Activated CD4-positive, alpha-beta T cell treated with anti-CD3 and anti-CD28 coated beads for 4 hours (primary cell): ENCODE measurements at regions not wholly inside any gene's neighbourhood (a gene's known extent, or its start where the extent isn't known, plus 50 kb on each side); places are given as distances from the start of the nearest gene placed in this dataset.
A peak's percentile ranks its signal among the peaks of the same experiment; 100 is the strongest.
"Not testable (repeated sequence)": the region's sequence is repeated elsewhere in the genome, so short reads cannot be mapped to it uniquely, and the experiment has no call there.

Experiments
- DNase-seq, 2 donors: peaks; one replicate each; pipeline ENCODE4 v3.0.0-alpha.2; 2020

- DNase-seq, result no peak
These were observed 83.4 kb downstream of the TNFRSF13B start for GRCh38 chr17:16888413-16889087.

GRCh38 chr17:16887523-16888095, 84.3 kb downstream of the TNFRSF13B start:
- no peak for DNase-seq

GRCh38 chr17:16886655-16887322, 85.1 kb downstream of the TNFRSF13B start:
- DNase-seq, result no peak

GRCh38 chr17:16885204-16885603, 86.7 kb downstream of the TNFRSF13B start:
- not testable (repeated sequence) for DNase-seq

- not testable (repeated sequence) for DNase-seq
These were observed 89.0 kb downstream of the TNFRSF13B start for GRCh38 chr17:16882926-16883265.

- no peak for DNase-seq
These were observed 89.5 kb downstream of the TNFRSF13B start for GRCh38 chr17:16882243-16882925.

GRCh38 chr17:16881239-16881924, 90.5 kb downstream of the TNFRSF13B start:
- DNase-seq, result no peak

GRCh38 chr17:16880843-16881230, 91.1 kb downstream of the TNFRSF13B start:
- no peak for DNase-seq

- DNase-seq, result no peak
These were observed 91.6 kb downstream of the TNFRSF13B start for GRCh38 chr17:16880121-16880842.

- no peak for DNase-seq
These were observed 92.2 kb downstream of the TNFRSF13B start for GRCh38 chr17:16879686-16880085.

GRCh38 chr17:16878606-16879005, 93.3 kb downstream of the TNFRSF13B start:
- no peak for DNase-seq

GRCh38 chr17:16878084-16878483, 93.8 kb downstream of the TNFRSF13B start:
- DNase-seq, result no peak

GRCh38 chr17:16877099-16877498, 94.8 kb downstream of the TNFRSF13B start:
- DNase-seq, result no peak

GRCh38 chr17:16875662-16876061, 96.3 kb downstream of the TNFRSF13B start:
- no peak for DNase-seq

GRCh38 chr17:16874216-16874615, 97.7 kb downstream of the TNFRSF13B start:
- DNase-seq, result not testable (repeated sequence)

GRCh38 chr17:16873174-16874035, 98.5 kb downstream of the TNFRSF13B start:
- DNase-seq, result peak; percentile 9 to 10

GRCh38 chr17:16872351-16873173, 99.4 kb downstream of the TNFRSF13B start:
- no peak for DNase-seq

- not testable (repeated sequence) for DNase-seq
These were observed 100.3 kb downstream of the TNFRSF13B start for GRCh38 chr17:16871446-16872190.
